Activated CD8-positive, alpha-beta memory T cell treated with anti-CD3 and anti-CD28 coated beads for 36 hours (primary cell): ENCODE measurements at regions not wholly inside any gene's neighbourhood (a gene's known extent, or its start where the extent isn't known, plus 50 kb on each side); places are given as distances from the start of the nearest gene placed in this dataset.

ENCODE experiments used
- CTCF ChIA-PET: fragments of 350-600 bp; sonication (Branson Sonifier 250); formaldehyde crosslinking; loops from one replicate; lab custom pipeline; 2021; ENCODE audit warnings: antibody characterized with exemption; lab: Charles Lee
- POLR2A ChIA-PET: fragments of 350-600 bp; sonication (Branson Sonifier 250); formaldehyde crosslinking; loops from one replicate; lab custom pipeline; 2021; ENCODE audit warnings: antibody characterized with exemption; lab: Charles Lee

DNA sequence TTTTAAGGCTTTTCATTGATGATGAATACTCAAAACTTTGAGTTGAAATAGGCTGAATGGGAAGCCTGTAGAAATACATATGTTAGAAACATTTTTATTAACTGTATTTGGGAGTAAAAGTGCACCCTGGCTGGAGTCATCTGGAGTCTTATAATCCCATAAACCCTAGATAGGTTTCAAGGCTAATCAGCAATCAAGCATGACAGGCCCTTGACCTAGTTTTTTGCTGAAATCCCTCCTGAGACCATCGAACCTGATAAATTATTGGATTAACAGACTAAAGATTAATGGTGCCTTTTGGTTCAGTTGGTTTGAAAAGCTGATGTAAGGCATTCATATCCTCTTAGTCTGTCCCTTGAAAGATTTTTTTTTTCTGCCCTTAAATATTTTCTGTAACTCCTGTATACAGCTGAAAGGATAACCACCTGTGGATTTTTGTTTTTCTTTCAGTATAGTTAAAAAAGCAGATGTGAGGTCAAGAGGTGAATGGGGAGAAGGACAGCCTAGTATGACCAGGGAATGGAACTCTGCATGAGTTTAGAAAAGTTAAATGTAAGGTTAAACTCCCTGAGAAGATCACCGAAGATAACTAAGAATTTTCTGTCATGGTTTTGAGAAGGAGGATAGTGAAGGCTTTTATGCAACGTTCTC is 69.4 kb upstream of the STXBP5L start:
- CTCF ChIA-PET: no interaction called here
- POLR2A ChIA-PET: no interaction called here

GRCh38 chr3:120839120-120839519 is 68.9 kb upstream of the STXBP5L start:
- POLR2A ChIA-PET: no interaction called here
- CTCF ChIA-PET: no interaction called here

- ChIA-PET POLR2A (no interaction called here), CTCF (no interaction called here)
Measured at GRCh38 chr3:120841264-120841663, 66.7 kb upstream of the STXBP5L start.

DNA sequence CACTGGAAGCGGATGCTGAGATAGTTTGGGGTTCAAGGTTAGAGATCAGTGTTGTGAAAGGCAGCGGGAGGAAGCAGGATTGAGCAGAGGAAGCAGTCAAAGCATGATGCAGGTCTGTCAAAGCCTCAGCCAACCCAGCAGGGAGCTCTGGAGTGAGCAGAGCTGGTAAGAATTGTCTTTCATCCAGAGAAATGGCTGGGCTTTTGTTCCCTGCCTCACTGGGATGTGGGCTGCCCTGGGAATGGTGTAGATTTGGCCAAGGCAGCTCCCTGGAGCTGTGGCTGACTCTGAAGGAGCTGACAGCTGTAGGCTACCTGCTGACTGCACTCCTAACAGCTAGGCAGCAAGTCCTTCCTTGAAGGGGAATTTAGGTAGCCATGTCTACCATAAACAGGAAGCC is 61.9 kb upstream of the STXBP5L start:
- ChIA-PET POLR2A (no interaction called here), CTCF (no interaction called here)

DNA sequence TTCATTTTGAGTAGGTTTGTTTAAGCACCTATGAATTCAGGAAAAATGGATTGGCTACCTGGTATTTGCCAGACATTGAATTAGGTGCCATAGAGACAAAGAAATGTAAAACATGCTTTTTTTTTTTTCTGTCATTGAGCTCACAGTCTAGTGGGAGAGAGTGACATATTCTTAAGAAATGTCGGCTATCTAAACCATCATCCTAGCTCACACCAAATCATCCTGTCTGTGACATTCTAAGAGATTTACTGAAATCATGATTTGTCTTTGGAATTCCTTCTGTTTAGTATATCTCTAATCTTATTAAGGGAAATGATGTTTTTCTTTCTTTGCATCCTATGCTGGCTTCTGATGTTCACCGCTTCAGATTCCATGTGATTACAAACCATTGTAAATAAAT is 59.5 kb upstream of the STXBP5L start:
- POLR2A ChIA-PET: no interaction called here
- CTCF ChIA-PET: no interaction called here

GRCh38 chr3:120850381-120851295 is 57.4 kb upstream of the STXBP5L start:
- CTCF ChIA-PET: no interaction called here
- POLR2A ChIA-PET: no interaction called here

DNA sequence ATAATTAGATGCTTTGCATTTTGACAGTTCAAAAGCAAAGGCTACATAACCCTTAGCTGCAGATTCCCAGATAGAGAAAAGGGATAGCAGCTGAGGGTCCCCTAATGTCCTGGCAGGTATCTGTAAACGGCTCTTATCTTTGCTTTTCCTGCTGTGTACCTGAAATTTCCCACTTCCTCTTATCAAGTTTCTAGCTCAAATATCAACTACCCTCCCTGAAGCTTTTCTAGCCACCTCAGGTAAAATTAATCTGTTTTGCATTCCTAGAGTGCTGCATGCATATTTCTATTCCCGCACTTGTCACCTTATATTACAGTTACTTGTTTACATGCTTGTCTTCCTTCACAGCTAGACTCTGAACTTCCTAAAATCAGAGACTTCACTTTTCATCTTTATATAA is 55.6 kb upstream of the STXBP5L start:
- CTCF ChIA-PET: no interaction called here
- POLR2A ChIA-PET: no interaction called here

DNA sequence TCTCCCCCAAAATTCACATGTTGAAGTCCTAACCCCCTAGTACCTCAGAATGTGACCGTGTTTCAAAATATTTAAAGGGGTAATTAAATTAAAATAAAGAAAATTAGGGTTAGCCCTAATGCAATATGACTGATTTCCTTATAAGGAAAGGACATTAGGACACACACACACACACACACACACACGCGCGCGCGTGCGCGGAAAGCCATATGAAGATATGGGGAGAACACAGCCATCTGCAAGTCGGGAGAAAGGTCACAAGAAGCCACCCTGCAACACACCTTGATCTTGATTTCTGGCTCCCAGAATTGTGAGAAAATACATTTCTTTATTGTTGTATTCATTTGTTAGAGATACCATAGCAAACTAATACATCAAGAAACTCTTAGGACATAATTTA is 54.6 kb upstream of the STXBP5L start:
- ChIA-PET CTCF (no interaction called here), POLR2A (no interaction called here)

- ChIA-PET POLR2A (no interaction called here), CTCF (no interaction called here)
Measured at GRCh38 chr3:120854908-120855526, 53.0 kb upstream of the STXBP5L start.

DNA sequence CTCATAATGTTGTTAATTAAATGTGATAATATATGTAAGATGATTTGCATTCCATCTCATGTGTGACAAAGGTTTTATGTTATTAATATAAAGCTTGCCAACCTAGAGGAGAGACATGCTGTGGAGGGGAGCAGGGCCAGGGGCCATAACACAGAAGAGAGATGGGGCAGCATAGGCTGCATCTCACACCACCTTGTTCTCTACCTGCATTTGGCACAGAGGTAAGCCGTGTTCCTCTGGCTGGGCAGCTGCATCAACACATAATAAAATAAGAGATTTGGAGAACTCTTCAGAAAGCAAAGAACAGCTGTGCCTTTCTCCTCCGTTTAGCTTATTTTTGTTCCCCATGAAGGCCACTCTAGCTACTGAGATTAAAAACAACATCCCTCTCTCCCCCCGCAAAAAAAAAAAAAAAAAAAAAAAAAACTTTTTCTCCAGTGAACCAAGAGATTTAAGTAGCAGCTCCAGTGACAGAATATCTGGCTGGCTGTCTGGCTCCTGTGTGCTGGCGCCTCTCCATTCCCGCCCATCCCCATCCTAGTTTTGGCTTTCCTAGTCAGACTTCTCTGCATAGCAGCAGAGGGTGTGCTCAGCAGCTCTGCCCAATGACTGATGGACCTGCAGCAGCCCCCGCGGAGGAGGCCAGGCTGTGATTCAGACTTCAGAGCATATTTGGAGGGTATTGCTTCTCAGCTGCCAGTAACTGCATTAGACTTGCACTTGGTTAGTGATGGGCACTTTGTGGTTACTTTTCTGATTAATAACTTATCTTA is 52.2 kb upstream of the STXBP5L start:
- POLR2A ChIA-PET: no interaction called here
- CTCF ChIA-PET: interaction anchor here (0.6 kb wide), 1 partner anchor 1897 kb away, joined by 3 read pairs; no protein-coding TSS in a partner anchor
